ENCODE measurements at regions not wholly inside any gene's neighbourhood (a gene's known extent, or its start where the extent isn't known, plus 50 kb on each side); places are given as distances from the start of the nearest gene placed in this dataset.

DNA sequence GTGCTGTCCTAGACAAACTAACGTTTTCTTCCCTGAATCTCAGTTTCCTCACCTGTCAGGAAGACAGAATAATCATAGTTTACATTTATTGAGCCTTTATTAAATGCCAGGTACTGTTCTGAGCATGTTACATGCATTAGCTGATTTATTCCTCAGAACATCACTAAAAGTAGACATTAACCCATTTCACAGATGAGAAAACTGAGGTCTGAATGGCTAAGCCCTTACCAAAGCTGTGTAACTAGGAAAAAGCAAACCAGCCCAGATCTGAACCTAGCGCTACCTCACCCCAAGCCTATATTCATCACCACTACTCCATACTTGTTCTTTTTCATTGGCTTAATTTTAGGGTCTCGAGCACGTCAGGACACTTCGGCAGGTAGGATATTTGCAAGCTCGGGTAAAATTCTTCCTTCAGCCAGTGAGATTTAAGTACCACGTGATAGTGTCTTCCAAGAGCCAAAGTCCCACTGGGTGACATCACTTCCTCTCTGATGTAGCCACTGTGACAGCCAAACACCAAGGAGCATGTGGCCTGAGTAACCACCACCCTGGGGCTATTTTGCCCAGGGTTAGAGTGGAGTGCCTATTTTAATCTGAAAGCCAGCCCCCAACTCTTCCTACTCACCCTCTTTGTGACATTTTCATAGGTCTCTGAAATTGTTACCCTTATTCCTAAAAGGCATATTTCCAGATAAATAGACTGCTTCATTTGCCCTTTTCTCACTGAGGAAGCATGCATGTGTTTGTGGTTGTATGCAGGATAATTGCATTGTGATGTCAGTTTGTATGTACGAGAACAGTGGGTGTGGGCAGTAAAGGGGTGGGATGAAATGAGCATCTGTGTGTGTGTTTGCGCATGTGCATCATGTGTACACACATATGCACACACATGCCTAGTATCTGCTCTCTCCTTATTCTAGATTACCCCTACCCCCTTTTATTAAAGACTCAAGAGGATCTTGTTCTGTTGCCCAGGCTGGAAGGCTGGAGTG, 62.2 kb upstream of the WSCD2 start (continued):
- TF ChIP-seq ZSCAN32 (CRISPR knock-in tag; IDR thresholded peaks at IDR 0.05) (no peak), IRF9 (tag; IDR thresholded peaks at IDR 0.05) (no peak), ZNF518B (CRISPR knock-in tag; IDR thresholded peaks at IDR 0.05) (no peak), CLOCK (CRISPR knock-in tag; IDR thresholded peaks at IDR 0.05; ENCODE audit: borderline replicate concordance) (no peak), TSC22D4 (tag; IDR thresholded peaks at IDR 0.05) (no peak), MYC (IDR thresholded peaks at IDR 0.05; ENCODE audit: low read depth, low read length) (no peak), MYC (CRISPR knock-in tag; IDR thresholded peaks at IDR 0.05; ENCODE audit: borderline replicate concordance, low read depth) (no peak), RBM39 (optimal IDR thresholded peaks at IDR 0.05; ENCODE audit: low read depth, low read length) (no peak), ATF7 (IDR thresholded peaks at IDR 0.05) (0 out of 2 replicates have a peak, but pooled peaks have one; percentile 35), ATF3 (IDR thresholded peaks at IDR 0.05) (peak; percentile 55), ATF3 (CRISPR knock-in tag; conservative IDR thresholded peaks at IDR 0.05) (no peak), STAG1 (CRISPR knock-in tag; IDR thresholded peaks at IDR 0.05; ENCODE audit: borderline replicate concordance) (no peak), GTF2B (IDR thresholded peaks at IDR 0.05; ENCODE audit: extremely low read depth, insufficient read length) (no peak), ZNF316 (IDR thresholded peaks at IDR 0.05) (no peak), HLTF (IDR thresholded peaks at IDR 0.05) (no peak), MCM3 (IDR thresholded peaks at IDR 0.05) (no peak)
- TF ChIP-seq, protein P1, sequence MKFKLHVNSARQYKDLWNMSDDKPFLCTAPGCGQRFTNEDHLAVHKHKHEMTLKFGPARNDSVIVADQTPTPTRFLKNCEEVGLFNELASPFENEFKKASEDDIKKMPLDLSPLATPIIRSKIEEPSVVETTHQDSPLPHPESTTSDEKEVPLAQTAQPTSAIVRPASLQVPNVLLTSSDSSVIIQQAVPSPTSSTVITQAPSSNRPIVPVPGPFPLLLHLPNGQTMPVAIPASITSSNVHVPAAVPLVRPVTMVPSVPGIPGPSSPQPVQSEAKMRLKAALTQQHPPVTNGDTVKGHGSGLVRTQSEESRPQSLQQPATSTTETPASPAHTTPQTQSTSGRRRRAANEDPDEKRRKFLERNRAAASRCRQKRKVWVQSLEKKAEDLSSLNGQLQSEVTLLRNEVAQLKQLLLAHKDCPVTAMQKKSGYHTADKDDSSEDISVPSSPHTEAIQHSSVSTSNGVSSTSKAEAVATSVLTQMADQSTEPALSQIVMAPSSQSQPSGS (CRISPR knock-in tag; IDR thresholded peaks at IDR 0.05): no peak

Measured in K562 (cell line).